Activated T-helper 2 cell treated with anti-CD3 and anti-CD28 coated beads, Interferon-gamma antibody, Interleukin-2, Interleukin-4, amounts not matched to agents 10 μg/mL and 5 μg/mL and 100 μg/mL, durations not matched to agents 14 hours and 24 hours and 36 hours (primary cell): ENCODE measurements at regions not wholly inside any gene's neighbourhood (a gene's known extent, or its start where the extent isn't known, plus 50 kb on each side); places are given as distances from the start of the nearest gene placed in this dataset.
"Not testable (repeated sequence)": the region's sequence is repeated elsewhere in the genome, so short reads cannot be mapped to it uniquely, and the experiment has no call there.

ENCODE experiments used
- DNase-seq: peaks from one replicate; pipeline ENCODE4 v3.0.0; 2021; ENCODE audit warnings: low spot score
- H3K27ac Mint-ChIP-seq: one replicate; pipeline ENCODE4 v1.8.0; 2021; ENCODE audit warnings: mixed read lengths
- H3K27me3 Mint-ChIP-seq: one replicate; pipeline ENCODE4 v1.8.0; 2021; ENCODE audit warnings: low read depth, mixed read lengths
- H3K36me3 Mint-ChIP-seq: one replicate; pipeline ENCODE4 v1.8.0; 2021; ENCODE audit warnings: low read depth, mixed read lengths
- H3K4me1 Mint-ChIP-seq: one replicate; pipeline ENCODE4 v1.8.0; 2021; ENCODE audit warnings: low read depth, mixed read lengths
- H3K4me3 Mint-ChIP-seq: one replicate; pipeline ENCODE4 v1.8.0; 2021; ENCODE audit warnings: low read depth, mild to moderate bottlenecking, moderate library complexity, mixed read lengths
- H3K9me3 Mint-ChIP-seq: one replicate; pipeline ENCODE4 v1.8.0; 2021; ENCODE audit warnings: mixed read lengths
- intact Hi-C: fragments of 100-400 bp; cut with micrococcal nuclease; formaldehyde crosslinking; loops from one replicate; pipeline ENCODE4 v1.15.1; 2023

GRCh38 chr5:56745864-56746263 is 69.5 kb upstream of the MAP3K1 start:
- Mint-ChIP-seq H3K36me3 (no peaks in the 10 kb centered on the region), H3K27me3 (peaks cover 2% of the 10 kb centered on the region), H3K4me3 (no peak overlapping the region), H3K9me3 (no peaks in the 10 kb centered on the region), H3K27ac (no peak overlapping the region), H3K4me1 (peaks cover 3% of the 10 kb centered on the region)
- intact Hi-C loops = no loop called here
- DNase-seq = no peak

GRCh38 chr5:56740868-56741267 is 74.5 kb upstream of the MAP3K1 start:
- H3K9me3 Mint-ChIP-seq = no peaks in the 10 kb centered on the region
- H3K4me1 Mint-ChIP-seq = peaks cover 24% of the 10 kb centered on the region
- H3K4me3 Mint-ChIP-seq = no peak overlapping the region
- no peaks in the 10 kb centered on the region for H3K36me3 Mint-ChIP-seq
- no peak for DNase-seq
- H3K27me3 Mint-ChIP-seq = peaks cover 2% of the 10 kb centered on the region
- H3K27ac Mint-ChIP-seq = no peak overlapping the region
- intact Hi-C loops = no loop called here

GRCh38 chr5:56739990-56740389 is 75.4 kb upstream of the MAP3K1 start:
- Mint-ChIP-seq H3K4me1 (peaks cover 28% of the 10 kb centered on the region), H3K36me3 (no peaks in the 10 kb centered on the region), H3K4me3 (no peak overlapping the region), H3K27me3 (peaks cover 2% of the 10 kb centered on the region), H3K27ac (no peak overlapping the region), H3K9me3 (no peaks in the 10 kb centered on the region)
- intact Hi-C loops = loop anchor here (5.0 kb wide), 1 partner anchor 72 kb away; no protein-coding TSS in a partner anchor
- DNase-seq = no peak

- no peak overlapping the region for H3K27ac Mint-ChIP-seq
- intact Hi-C loops = loop anchor here (2.0 to 5.0 kb wide), 2 partner anchors 74 to 79 kb away; no protein-coding TSS in a partner anchor
- no peak for DNase-seq
- H3K27me3 Mint-ChIP-seq = peaks cover 2% of the 10 kb centered on the region
- no peaks in the 10 kb centered on the region for H3K36me3 Mint-ChIP-seq
- H3K4me3 Mint-ChIP-seq = no peak overlapping the region
- peaks cover 30% of the 10 kb centered on the region for H3K4me1 Mint-ChIP-seq
- no peaks in the 10 kb centered on the region for H3K9me3 Mint-ChIP-seq
These were observed 77.3 kb upstream of the MAP3K1 start for GRCh38 chr5:56737951-56738606.

- intact Hi-C loops = loop anchor here (2.0 to 5.0 kb wide), 2 partner anchors 75 to 78 kb away; no protein-coding TSS in a partner anchor
- Mint-ChIP-seq H3K27me3 (no peaks in the 10 kb centered on the region), H3K4me3 (no peak overlapping the region), H3K27ac (peak overlapping the region; percentile 38), H3K4me1 (peaks cover 30% of the 10 kb centered on the region), H3K36me3 (no peaks in the 10 kb centered on the region), H3K9me3 (no peaks in the 10 kb centered on the region)
- DNase-seq = no peak
These were observed 78.2 kb upstream of the MAP3K1 start for GRCh38 chr5:56737002-56737621.

GRCh38 chr5:56735849-56736641 is 79.3 kb upstream of the MAP3K1 start:
- Mint-ChIP-seq H3K9me3 (peaks cover 2% of the 10 kb centered on the region), H3K4me3 (no peak overlapping the region), H3K27ac (peak overlapping the region; percentile 47), H3K27me3 (no peaks in the 10 kb centered on the region), H3K4me1 (peaks cover 30% of the 10 kb centered on the region), H3K36me3 (no peaks in the 10 kb centered on the region)
- intact Hi-C loops = loop anchor here (2.0 to 5.0 kb wide), 2 partner anchors 76 to 77 kb away; no protein-coding TSS in a partner anchor
- DNase-seq = no peak

GRCh38 chr5:56734091-56734694 is 81.2 kb upstream of the MAP3K1 start:
- no peak overlapping the region for H3K27ac Mint-ChIP-seq
- DNase-seq = no peak
- no peaks in the 10 kb centered on the region for H3K36me3 Mint-ChIP-seq
- H3K4me3 Mint-ChIP-seq = no peak overlapping the region
- intact Hi-C loops = no loop called here
- peaks cover 4% of the 10 kb centered on the region for H3K9me3 Mint-ChIP-seq
- no peaks in the 10 kb centered on the region for H3K27me3 Mint-ChIP-seq
- peaks cover 38% of the 10 kb centered on the region for H3K4me1 Mint-ChIP-seq

- Mint-ChIP-seq H3K27me3 (no peaks in the 10 kb centered on the region), H3K27ac (no peak overlapping the region), H3K4me1 (peaks cover 41% of the 10 kb centered on the region), H3K36me3 (no peaks in the 10 kb centered on the region), H3K4me3 (no peak overlapping the region), H3K9me3 (peaks cover 4% of the 10 kb centered on the region)
- intact Hi-C loops = no loop called here
- DNase-seq = no peak
These were observed 81.8 kb upstream of the MAP3K1 start for GRCh38 chr5:56733580-56733979.

- Mint-ChIP-seq H3K27ac (no peak overlapping the region), H3K4me1 (peaks cover 31% of the 10 kb centered on the region), H3K27me3 (no peaks in the 10 kb centered on the region), H3K36me3 (no peaks in the 10 kb centered on the region), H3K4me3 (no peak overlapping the region), H3K9me3 (peaks cover 4% of the 10 kb centered on the region)
- DNase-seq = no peak
- intact Hi-C loops = no loop called here
These were observed 83.2 kb upstream of the MAP3K1 start for GRCh38 chr5:56732121-56732520.

GRCh38 chr5:56731473-56731872 is 83.9 kb upstream of the MAP3K1 start:
- DNase-seq, H3K27ac Mint-ChIP-seq, intact Hi-C loops: not testable (repeated sequence)

GRCh38 chr5:56729488-56729887 is 85.9 kb upstream of the MAP3K1 start:
- DNase-seq = no peak
- H3K27ac Mint-ChIP-seq = no peak overlapping the region
- H3K27me3 Mint-ChIP-seq = peaks cover 8% of the 10 kb centered on the region
- H3K4me3 Mint-ChIP-seq = no peak overlapping the region
- no peaks in the 10 kb centered on the region for H3K36me3 Mint-ChIP-seq
- peaks cover 15% of the 10 kb centered on the region for H3K4me1 Mint-ChIP-seq
- H3K9me3 Mint-ChIP-seq = peaks cover 4% of the 10 kb centered on the region
- intact Hi-C loops = no loop called here

More at GRCh38 chr5:56731473-56731872, 83.9 kb upstream of the MAP3K1 start:
- peaks cover 25% of the 10 kb centered on the region for H3K4me1 Mint-ChIP-seq
- not testable (repeated sequence) for H3K36me3 Mint-ChIP-seq, H3K4me3 Mint-ChIP-seq, H3K27me3 Mint-ChIP-seq, H3K9me3 Mint-ChIP-seq

- intact Hi-C loops = no loop called here
- no peak overlapping the region for H3K27ac Mint-ChIP-seq
- no peaks in the 10 kb centered on the region for H3K36me3 Mint-ChIP-seq
- peaks cover 12% of the 10 kb centered on the region for H3K4me1 Mint-ChIP-seq
- DNase-seq = no peak
- peaks cover under 1% of the 10 kb centered on the region for H3K9me3 Mint-ChIP-seq
- H3K4me3 Mint-ChIP-seq = no peak overlapping the region
- H3K27me3 Mint-ChIP-seq = peaks cover 13% of the 10 kb centered on the region
These were observed 89.5 kb upstream of the MAP3K1 start for GRCh38 chr5:56725711-56726411.
